ENCODE measurements at regions not wholly inside any gene's neighbourhood (a gene's known extent, or its start where the extent isn't known, plus 50 kb on each side); places are given as distances from the start of the nearest gene placed in this dataset.
"Not testable (repeated sequence)": the region's sequence is repeated elsewhere in the genome, so short reads cannot be mapped to it uniquely, and the experiment has no call there.

GRCh38 chr2:240234503-240234951, 94.1 kb upstream of the OTOS start:
- DNase-seq (ENCODE audit: low read depth in 1 of 2, low spot score in 2 of 2) = peak in 1 of 2 experiments; percentile 36
- Histone ChIP-seq H3K27ac (no peak overlapping the region), H3K36me3 (no peaks in the 10 kb centered on the region), H3K4me3 (no peak overlapping the region), H3K4me1 (replicated peaks) (peaks cover 3% of the 10 kb centered on the region; the same call in 1 of the 2 replicates), H3K9me3 (replicated peaks) (no peaks in the 10 kb centered on the region; the same call in 1 of the 2 replicates), H3K27me3 (replicated peaks) (no peaks in the 10 kb centered on the region)

- H3K4me3 ChIP-seq = no peak overlapping the region
- no peak overlapping the region for H3K27ac ChIP-seq
- DNase-seq (ENCODE audit: low read depth in 1 of 2, low spot score in 2 of 2) = peak in 1 of 2 experiments; percentile 39
- no peaks in the 10 kb centered on the region for H3K36me3 ChIP-seq
- H3K4me1 ChIP-seq (replicated peaks) = peaks cover 3% of the 10 kb centered on the region; the same call in 1 of the 2 replicates
- H3K27me3 ChIP-seq (replicated peaks) = no peaks in the 10 kb centered on the region
- H3K9me3 ChIP-seq (replicated peaks) = no peaks in the 10 kb centered on the region
These were observed 94.8 kb upstream of the OTOS start for GRCh38 chr2:240235149-240235803.

- no peak overlapping the region for H3K4me3 ChIP-seq
These were observed 95.4 kb upstream of the OTOS start for GRCh38 chr2:240235811-240236210.

GRCh38 chr2:240236217-240237111, 96.0 kb upstream of the OTOS start:
- Histone ChIP-seq H3K27me3 (replicated peaks) (no peaks in the 10 kb centered on the region; the same call in 1 of the 2 replicates), H3K4me3 (no peak overlapping the region), H3K9me3 (replicated peaks) (no peaks in the 10 kb centered on the region), H3K4me1 (replicated peaks) (peaks cover 3% of the 10 kb centered on the region; the same call in 1 of the 2 replicates), H3K36me3 (no peaks in the 10 kb centered on the region), H3K27ac (no peak overlapping the region)
- DNase-seq (ENCODE audit: low read depth in 1 of 2, low spot score in 2 of 2) = peak in 1 of 2 experiments; percentile 33

More at GRCh38 chr2:240235811-240236210, 95.4 kb upstream of the OTOS start:
- Histone ChIP-seq H3K36me3 (no peaks in the 10 kb centered on the region), H3K27ac (no peak overlapping the region), H3K27me3 (replicated peaks) (no peaks in the 10 kb centered on the region; the same call in 1 of the 2 replicates), H3K4me1 (replicated peaks) (peaks cover 3% of the 10 kb centered on the region; the same call in 1 of the 2 replicates), H3K9me3 (replicated peaks) (no peaks in the 10 kb centered on the region)
- DNase-seq (ENCODE audit: low read depth in 1 of 2, low spot score in 2 of 2) = peak in 1 of 2 experiments; percentile 27

GRCh38 chr2:240237609-240238174, 97.2 kb upstream of the OTOS start:
- Histone ChIP-seq H3K27me3 (replicated peaks) (no peaks in the 10 kb centered on the region; the same call in 1 of the 2 replicates), H3K4me3 (no peak overlapping the region), H3K36me3 (no peaks in the 10 kb centered on the region), H3K9me3 (replicated peaks) (no peaks in the 10 kb centered on the region), H3K4me1 (replicated peaks) (peaks cover 3% of the 10 kb centered on the region; the same call in 1 of the 2 replicates), H3K27ac (no peak overlapping the region)
- DNase-seq (ENCODE audit: low read depth in 1 of 2, low spot score in 2 of 2) = no peak

- no peaks in the 10 kb centered on the region for H3K9me3 ChIP-seq (replicated peaks)
- H3K27ac ChIP-seq = no peak overlapping the region
- H3K36me3 ChIP-seq = no peaks in the 10 kb centered on the region
- no peak overlapping the region for H3K4me3 ChIP-seq
- DNase-seq (ENCODE audit: low read depth in 1 of 2, low spot score in 2 of 2) = no peak
- no peaks in the 10 kb centered on the region; the same call in 1 of the 2 replicates for H3K27me3 ChIP-seq (replicated peaks)
- H3K4me1 ChIP-seq (replicated peaks) = no peaks in the 10 kb centered on the region
These were observed 97.7 kb upstream of the OTOS start for GRCh38 chr2:240238201-240238600.

GRCh38 chr2:240238786-240239185, 98.3 kb upstream of the OTOS start:
- Histone ChIP-seq H3K9me3 (replicated peaks) (no peaks in the 10 kb centered on the region), H3K27me3 (replicated peaks) (no peaks in the 10 kb centered on the region; the same call in 1 of the 2 replicates), H3K36me3 (no peaks in the 10 kb centered on the region), H3K4me1 (replicated peaks) (no peaks in the 10 kb centered on the region), H3K4me3 (no peak overlapping the region), H3K27ac (no peak overlapping the region)
- no peak for DNase-seq (ENCODE audit: low read depth in 1 of 2, low spot score in 2 of 2)

- DNase-seq (ENCODE audit: low read depth in 1 of 2, low spot score in 2 of 2) = no peak
- Histone ChIP-seq H3K4me3 (no peak overlapping the region), H3K27ac (no peak overlapping the region), H3K9me3 (replicated peaks) (no peaks in the 10 kb centered on the region), H3K36me3 (no peaks in the 10 kb centered on the region), H3K27me3 (replicated peaks) (no peaks in the 10 kb centered on the region; the same call in 1 of the 2 replicates), H3K4me1 (replicated peaks) (no peaks in the 10 kb centered on the region)
These were observed 98.9 kb upstream of the OTOS start for GRCh38 chr2:240239325-240239724.

GRCh38 chr2:240240017-240240734, 99.7 kb upstream of the OTOS start:
- no peak for DNase-seq (ENCODE audit: low read depth in 1 of 2, low spot score in 2 of 2)
- Histone ChIP-seq H3K27ac (no peak overlapping the region), H3K4me1 (replicated peaks) (no peaks in the 10 kb centered on the region), H3K27me3 (replicated peaks) (no peaks in the 10 kb centered on the region; the same call in 1 of the 2 replicates), H3K36me3 (no peaks in the 10 kb centered on the region), H3K9me3 (replicated peaks) (no peaks in the 10 kb centered on the region), H3K4me3 (no peak overlapping the region)

GRCh38 chr2:240240781-240241180, 100.3 kb upstream of the OTOS start:
- no peak for DNase-seq (ENCODE audit: low read depth in 1 of 2, low spot score in 2 of 2)

GRCh38 chr2:240241572-240241971, 101.1 kb upstream of the OTOS start:
- no peak for DNase-seq (ENCODE audit: low read depth in 1 of 2, low spot score in 2 of 2)
- Histone ChIP-seq H3K9me3 (replicated peaks) (no peaks in the 10 kb centered on the region), H3K4me1 (replicated peaks) (no peaks in the 10 kb centered on the region), H3K36me3 (no peaks in the 10 kb centered on the region), H3K27me3 (replicated peaks) (no peaks in the 10 kb centered on the region; the same call in 1 of the 2 replicates), H3K4me3 (no peak overlapping the region), H3K27ac (no peak overlapping the region)

More at GRCh38 chr2:240240781-240241180, 100.3 kb upstream of the OTOS start:
- no peak overlapping the region for H3K4me3 ChIP-seq
- no peaks in the 10 kb centered on the region for H3K4me1 ChIP-seq (replicated peaks)
- H3K36me3 ChIP-seq = no peaks in the 10 kb centered on the region
- H3K27me3 ChIP-seq (replicated peaks) = no peaks in the 10 kb centered on the region; the same call in 1 of the 2 replicates
- H3K9me3 ChIP-seq (replicated peaks) = no peaks in the 10 kb centered on the region
- H3K27ac ChIP-seq = no peak overlapping the region

GRCh38 chr2:240243049-240243448, 102.6 kb upstream of the OTOS start:
- not testable (repeated sequence) for H3K4me3 ChIP-seq; H3K4me1 ChIP-seq (replicated peaks); H3K27me3 ChIP-seq (replicated peaks); DNase-seq (ENCODE audit: low read depth in 1 of 2, low spot score in 2 of 2); H3K27ac ChIP-seq; H3K9me3 ChIP-seq (replicated peaks); H3K36me3 ChIP-seq

GRCh38 chr2:240244543-240244942, 104.1 kb upstream of the OTOS start:
- Histone ChIP-seq H3K9me3 (replicated peaks) (no peaks in the 10 kb centered on the region), H3K27ac (no peak overlapping the region), H3K36me3 (no peaks in the 10 kb centered on the region), H3K4me1 (replicated peaks) (no peaks in the 10 kb centered on the region), H3K4me3 (no peak overlapping the region), H3K27me3 (replicated peaks) (no peaks in the 10 kb centered on the region; the same call in 1 of the 2 replicates)
- DNase-seq (ENCODE audit: low read depth in 1 of 2, low spot score in 2 of 2) = peak in 1 of 2 experiments; percentile 34

All from SJSA1 (cell line).